ENCODE measurements at regions not wholly inside any gene's neighbourhood (a gene's known extent, or its start where the extent isn't known, plus 50 kb on each side); places are given as distances from the start of the nearest gene placed in this dataset.

DNA sequence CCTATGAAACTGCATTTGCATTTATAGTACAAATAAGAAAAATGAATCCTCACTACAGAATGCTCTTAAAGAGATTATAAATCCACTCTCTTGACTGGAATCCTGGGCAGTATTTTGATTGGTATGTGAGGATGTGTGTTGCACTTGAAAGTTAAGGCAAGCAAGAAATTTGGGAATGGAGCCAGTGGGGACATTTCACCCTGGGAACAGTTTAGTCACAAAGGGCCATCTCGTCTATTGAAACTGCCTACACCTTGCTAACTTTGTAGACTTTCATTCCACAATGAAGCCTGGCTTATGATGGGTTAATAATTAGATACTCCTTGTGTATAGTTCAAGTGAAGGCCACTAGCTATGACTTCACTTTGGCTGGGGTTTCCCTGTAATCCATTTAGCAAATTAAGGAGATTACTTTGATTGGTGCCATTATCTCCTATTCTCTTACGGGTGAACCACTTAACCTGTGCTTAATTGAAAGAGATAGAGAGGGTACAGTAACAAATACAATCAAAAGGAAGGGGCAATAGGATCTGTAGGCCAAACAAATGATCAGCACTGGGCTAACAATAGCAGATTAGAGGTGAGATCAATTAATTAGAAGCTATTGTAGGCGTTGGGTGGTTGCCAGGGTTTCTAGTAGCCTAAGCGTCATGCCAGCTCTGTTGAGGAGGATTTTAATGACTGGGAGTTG lies 146.9 kb upstream of the RARB start:
- DNase-seq (ENCODE audit: low spot score) (no peak), FAIRE-seq (no peak)

DNA sequence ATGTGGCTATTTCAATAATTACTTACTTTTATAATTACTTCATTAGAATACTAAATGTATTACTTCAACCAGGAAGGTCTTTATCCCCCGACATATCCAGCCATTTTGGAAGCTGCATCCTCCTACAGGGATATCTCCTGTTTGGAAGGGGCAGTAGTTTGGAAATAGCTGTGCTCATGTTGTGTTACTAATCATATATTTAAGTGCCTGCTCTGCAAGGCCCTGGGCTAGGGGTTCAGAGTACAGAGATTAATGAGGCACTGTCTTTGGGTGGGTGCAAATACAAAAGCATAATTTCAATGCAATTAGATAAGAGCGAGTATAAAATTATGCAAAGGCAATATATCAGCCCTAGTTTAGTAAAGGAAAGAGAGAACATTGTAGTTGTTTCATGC lies 146.3 kb upstream of the RARB start:
- DNase-seq (ENCODE audit: low spot score) (no peak), FAIRE-seq (no peak)

DNA sequence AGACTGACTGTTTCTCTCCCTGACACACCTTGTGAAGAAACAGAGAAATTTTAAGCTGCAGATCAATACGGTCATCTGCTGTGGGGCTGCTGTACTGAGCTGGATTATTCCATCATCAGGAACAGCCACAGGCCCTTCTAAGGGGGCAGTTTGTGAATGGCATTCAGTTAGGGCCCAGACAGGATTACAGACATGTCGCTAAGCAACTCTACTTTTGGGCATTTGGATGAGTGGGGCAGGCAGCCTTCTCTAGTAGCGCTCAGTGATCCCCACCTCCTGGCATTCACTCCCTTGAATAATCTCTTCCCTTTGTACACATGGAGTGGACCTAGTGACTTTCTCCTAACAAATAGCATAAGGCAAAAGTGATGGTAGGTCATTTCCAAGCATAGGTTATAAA lies 144.4 kb upstream of the RARB start:
- no peak for DNase-seq (ENCODE audit: low spot score)
- FAIRE-seq: no peak

DNA sequence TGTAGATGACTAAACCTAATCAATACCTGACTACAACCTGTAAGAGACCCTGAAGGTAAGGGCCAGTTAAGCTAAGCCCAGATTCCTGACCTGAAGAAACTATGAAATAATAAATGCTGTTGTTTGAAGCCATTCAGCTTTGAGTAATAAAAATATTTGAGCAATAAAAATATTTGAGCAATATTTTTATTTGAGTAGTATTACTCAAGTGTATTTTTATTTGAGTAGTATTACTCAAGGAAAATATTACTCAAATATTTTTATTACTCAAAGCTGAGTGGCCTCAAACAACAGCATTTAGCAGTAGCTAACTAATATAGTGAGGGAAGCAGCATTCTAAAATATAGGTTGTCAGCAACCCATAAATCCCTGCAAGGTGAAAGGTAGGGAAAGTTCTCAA lies 143.8 kb upstream of the RARB start:
- DNase-seq (ENCODE audit: low spot score) (no peak), FAIRE-seq (no peak)

DNA sequence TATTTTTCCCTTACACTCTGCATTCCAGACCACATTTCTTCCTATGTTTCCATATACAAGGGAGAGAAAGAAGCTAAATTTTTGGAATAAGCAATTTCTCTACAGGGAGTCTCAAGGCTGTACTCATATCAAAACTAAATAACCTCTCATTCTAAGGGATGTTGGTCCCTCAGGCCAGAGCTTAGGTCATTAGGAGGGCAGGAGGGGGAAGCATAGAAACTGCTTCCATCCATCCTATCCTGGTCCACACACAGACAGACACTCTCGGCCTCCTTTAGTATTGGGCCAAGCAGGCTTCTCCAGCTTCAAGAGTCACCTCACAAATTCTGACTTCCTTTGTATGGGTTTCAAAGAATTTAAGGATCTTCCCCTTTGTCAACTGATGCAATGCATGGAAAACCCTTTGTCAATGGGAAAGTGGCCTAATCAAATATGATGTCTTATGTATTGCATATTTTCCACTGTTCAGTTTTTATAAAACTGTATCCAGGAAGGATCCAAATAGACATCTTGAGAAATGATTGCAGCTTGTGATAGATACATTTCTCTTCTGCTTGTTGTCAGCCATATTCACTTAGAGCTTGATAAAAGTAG lies 140.7 kb upstream of the RARB start:
- FAIRE-seq (no peak), DNase-seq (ENCODE audit: low spot score) (no peak)

DNA sequence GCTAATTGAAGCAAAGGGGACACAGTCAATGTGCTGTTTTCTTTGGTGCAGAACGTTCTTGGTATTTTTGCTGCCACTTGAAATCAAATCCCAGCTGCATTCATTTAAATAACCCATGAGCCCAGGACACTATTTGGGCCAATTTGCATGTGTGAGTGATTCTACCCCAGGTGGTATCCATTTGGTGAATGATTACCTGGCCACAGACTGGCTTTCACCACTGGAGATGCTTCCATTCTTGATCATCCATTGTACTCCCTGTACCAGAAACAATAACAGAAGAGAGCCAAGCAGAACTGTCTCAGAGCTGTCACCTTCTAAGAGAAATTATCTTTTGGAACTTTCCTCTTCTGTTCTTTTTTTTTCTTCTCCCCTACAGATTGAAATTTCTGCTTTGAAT lies 139.7 kb upstream of the RARB start:
- FAIRE-seq (no peak), DNase-seq (ENCODE audit: low spot score) (no peak)

DNA sequence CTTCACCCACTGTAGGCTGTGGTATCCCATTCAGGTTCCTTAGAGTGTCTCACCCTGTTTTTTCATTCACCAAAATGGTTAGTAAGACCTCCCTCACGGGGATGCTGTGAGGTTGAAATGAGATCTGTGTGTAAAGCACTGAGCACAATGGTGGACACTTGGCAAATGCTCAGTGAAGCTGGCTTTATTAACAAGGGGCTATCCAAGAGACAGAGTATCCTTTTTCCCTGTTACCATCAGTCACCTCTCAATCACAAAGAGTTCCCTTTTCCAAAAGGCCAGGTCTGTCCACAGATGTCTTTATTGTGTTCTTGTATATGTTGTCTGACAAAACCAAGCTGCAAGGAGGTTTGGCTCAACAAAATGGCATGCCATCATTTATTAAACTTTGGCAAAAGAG lies 138.9 kb upstream of the RARB start:
- DNase-seq (ENCODE audit: low spot score): no peak
- FAIRE-seq: no peak

DNA sequence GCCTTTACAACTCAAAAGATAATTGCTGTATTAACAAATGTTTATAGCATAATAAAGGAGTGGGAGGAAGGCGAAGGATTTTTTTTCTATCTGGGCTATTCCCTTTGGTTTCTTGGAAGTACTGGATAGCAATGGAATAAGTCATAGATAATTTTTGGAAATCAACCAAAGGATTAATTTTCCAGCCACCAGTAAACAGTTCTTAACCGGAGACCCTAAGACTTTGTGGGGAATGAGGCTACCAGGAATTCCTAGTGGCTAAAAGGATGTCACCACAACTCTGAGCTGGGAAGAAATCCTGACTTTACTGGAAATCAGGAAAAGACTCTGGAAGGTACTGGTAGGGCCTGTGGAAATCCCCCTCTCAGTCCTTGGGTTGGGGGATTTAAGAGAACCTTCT lies 138.4 kb upstream of the RARB start:
- FAIRE-seq: no peak
- DNase-seq (ENCODE audit: low spot score): no peak

DNA sequence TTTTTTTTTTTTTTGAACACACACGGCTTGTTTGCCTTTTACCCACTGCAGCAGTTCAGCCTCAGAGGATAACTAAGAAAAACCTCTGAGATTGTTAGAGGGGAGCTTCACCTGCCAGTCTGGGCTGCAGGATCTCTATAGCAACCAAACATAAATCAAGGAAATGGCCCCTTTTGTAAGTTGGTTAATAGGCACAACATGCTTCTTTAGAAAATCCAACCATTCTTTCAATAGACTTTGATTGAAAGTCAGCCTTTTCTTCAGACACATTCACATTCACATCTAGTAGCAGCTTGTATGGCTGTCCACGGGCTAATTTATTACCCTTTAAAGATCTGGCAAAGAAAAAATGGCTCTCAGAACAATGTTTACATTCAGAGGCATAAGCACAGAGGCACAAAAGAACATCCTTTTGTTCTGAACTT lies 136.6 kb upstream of the RARB start:
- FAIRE-seq (no peak), DNase-seq (ENCODE audit: low spot score) (no peak)

DNA sequence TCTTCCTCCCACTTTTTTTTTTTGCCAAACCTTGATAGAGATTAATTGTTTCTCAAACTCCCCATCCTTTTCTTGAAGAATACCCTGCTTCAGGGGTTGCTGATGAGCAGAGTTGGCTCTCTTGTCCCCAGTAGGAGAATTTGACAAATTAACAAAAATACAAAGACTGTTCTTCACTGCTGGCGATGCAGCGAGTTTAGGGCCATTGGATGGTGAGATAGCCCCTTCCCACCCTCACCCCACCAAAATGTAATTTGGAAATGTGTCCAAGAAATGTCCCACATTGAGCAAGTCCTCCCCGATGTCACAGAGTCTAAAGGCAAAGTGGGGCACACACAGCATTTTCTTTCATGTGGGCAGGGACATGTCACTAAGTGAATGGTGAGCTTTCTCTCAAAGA lies 136.0 kb upstream of the RARB start:
- no peak for FAIRE-seq
- DNase-seq (ENCODE audit: low spot score): no peak

DNA sequence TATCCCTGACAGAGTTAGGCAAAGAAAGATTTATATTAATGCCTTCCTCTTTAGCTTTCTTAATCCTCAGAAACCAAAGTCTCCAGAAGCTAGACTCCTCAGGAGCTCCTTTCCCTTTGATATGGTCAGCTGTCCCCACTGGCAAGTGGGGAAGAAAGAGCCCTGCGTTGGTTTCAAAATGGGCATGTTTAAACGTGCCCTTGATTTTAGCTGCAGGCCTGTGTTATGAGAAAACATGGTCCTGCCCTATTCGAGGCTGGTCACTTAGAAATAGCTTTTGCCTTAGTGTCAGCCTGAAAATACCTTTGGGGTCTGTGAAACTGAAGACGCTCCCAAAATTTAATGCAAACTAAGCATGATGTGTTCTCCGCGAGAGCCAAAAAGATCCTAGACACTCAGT lies 135.5 kb upstream of the RARB start:
- FAIRE-seq: no peak
- no peak for DNase-seq (ENCODE audit: low spot score)

DNA sequence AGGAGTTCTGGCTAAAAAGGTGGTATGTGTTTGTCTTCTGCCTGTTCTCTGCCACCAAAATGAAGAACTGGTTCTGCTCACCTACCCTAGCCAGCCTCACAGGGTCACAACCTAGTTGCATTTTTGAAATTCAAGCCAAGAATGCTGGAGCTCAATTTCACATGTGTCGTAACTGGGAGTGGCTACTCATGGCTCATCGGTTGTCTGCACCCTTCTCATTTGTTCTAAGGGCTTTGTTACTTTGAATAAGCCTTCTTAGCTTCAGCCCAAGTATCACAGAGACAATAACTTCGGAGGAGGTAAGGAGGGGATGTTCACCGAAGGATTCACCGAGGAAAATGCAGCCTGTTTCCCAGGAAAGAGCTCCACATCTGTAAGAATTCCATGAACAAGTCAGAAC lies 134.3 kb upstream of the RARB start:
- DNase-seq (ENCODE audit: low spot score): no peak
- FAIRE-seq: no peak

DNA sequence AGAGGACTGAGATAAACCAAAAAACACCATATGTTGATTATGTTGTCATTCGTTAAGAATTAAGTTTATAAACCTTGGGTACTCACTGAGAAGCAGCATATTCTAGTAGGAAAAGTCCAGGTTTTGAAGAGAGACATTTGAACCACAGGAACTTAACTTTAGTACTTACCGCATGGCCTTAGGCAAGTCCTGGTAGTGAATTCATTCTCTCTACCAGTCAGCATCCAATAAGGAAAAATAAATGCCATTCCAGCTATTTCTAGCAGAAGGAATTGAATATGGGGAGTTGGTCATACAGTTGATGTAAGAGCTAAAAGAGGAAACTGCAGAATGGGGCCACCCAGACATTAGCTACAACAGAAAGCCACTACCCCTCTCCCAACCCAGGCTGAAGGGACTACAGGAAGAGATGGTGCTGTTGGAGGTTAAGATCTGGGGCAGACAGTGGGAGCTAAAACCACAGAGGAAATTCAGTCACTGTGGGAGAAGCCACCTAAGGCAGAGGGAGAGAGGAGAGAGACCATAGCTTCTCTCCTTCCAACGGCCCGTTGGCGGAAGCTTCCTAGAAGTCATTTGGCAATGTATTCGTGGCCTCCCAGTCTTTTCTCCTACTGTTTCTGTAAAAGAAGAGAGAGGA lies 133.8 kb upstream of the RARB start:
- DNase-seq (ENCODE audit: low spot score) (no peak), FAIRE-seq (no peak)

DNA sequence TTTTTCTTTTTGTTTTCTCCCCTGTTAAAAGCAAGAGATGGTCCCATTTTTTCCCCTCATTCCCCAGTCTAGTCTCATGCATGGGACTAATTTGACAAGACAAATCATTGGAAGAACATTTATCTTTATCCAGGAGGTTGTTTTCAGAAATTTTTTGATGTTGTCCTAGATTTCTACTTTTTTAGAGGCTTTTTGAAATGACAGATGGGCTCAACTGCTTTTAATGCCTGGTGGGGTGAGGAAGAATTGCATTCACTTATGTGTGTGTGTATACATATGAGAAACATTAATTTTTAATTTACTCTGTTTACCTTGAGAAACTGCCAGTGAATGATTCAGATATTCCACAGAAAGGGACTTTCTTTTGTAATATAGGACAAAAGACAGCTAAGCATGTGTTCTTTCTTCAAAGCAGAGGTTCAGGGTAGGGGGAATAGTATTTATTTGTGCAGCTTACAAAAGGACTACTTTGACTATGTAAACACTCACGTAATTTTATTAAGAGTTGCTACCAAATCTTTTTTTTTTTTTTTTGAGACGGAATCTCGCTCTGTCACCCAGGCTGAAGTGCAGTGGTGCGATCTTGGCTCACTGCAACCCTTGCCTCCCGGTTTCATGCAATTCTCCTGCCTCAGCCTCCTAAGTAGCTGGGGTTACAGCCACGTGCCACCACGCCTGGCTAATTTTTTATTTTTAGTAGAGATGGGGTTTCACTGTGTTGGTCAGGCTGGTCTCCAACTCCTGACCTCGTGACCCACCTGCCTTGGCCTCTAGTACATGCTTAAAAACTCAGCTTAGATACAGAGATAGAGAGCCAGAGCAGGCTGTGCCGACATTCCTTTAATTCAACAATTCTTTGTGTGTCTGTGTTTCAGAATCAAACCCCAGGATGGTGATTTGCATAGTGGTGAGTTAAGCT lies 130.1 kb upstream of the RARB start:
- FAIRE-seq (no peak), DNase-seq (ENCODE audit: low spot score) (no peak)

DNA sequence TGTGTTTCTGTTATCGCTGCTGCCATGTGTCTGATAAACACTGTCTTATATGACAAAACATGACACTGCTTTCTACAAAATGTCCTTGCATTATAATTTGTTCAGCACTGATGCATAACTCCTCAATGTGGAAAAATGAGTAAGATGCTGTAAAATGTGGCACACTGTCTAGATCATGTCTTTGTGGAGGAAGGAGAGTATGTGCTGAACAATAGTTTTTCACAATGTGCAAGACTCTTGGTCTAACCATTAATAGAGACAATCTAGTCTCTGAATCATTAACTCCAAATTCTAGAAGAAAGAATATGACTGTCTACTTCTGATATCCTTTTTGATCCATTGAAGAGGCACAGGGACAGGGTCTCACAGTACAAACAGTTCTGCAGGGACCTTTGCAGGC lies 127.9 kb upstream of the RARB start:
- FAIRE-seq: no peak
- no peak for DNase-seq (ENCODE audit: low spot score)

DNA sequence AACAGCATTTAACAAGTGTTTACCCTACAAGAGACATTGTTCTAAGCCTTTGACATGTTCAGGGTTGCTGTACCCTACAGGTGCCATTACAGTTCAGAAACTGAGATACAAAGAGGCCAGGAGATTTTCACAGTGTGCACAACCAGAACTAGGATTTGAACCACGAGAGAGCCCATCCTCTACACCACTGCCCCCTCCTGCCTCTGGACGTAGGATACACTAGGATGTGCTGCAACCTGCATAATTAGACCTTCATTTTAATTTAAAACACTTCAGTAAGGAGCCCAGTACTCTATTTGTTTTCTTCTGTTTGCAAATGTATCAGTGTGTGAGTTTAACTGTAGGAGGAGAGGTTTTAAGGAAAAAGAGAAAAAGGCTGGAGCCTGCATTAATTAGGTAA lies 123.1 kb upstream of the RARB start:
- FAIRE-seq (no peak), DNase-seq (ENCODE audit: low spot score) (no peak)

DNA sequence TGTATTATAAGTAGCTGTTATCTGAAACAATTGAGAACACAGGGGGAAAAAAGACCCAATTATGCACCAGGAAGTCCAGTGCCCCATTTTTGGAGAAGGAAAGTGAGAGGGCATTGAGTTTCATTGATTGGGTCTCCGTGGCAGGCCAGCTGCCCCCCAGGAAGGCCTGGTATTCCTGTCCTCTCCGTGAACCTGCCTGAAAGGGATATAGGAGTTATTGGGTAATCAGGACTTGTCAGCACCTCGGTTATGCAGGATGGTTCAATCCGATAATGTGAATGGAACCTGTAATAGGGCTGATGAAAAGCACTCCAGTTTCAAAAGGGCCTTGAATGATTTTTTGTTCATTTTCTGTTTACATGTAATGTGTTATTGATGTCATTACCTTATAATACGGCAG lies 122.0 kb upstream of the RARB start:
- no peak for DNase-seq (ENCODE audit: low spot score)
- no peak for FAIRE-seq

DNA sequence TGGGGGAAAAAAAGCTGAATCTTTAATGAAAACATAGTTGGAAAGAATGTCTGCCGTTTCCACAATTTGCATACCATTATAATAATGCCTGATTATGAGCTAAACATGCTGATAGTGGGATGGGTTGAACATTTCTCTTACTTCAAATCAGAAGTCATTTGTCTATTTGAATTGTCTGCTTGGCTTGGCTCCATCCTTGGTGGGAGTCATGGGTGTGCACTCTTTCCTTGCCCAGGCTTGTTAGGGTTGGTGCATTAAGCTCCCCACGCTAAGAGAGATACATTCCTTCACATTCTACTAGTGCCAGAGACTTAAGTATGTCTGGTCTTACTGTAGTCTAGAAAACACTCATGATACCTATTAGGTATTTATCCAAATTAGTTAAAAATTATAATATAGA lies 121.4 kb upstream of the RARB start:
- no peak for DNase-seq (ENCODE audit: low spot score)
- no peak for FAIRE-seq

DNA sequence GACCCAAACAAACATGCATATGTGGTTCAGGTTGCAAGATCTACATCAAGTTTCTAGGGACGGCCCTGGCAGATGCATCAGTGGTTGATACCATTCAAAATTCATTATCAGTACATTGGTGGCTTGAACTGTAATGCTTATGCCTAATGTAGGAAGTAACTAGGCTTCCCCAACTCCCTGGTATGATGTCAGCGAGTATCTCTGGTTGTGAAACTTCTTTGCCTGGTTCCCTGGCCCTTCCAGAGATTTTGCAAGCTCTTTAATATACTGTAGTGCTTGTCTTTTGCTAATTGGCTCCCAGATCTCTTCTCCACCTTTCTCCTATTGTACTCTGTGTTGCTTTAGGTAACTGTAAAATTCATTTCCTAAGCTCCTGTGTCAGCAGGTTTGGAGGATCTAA lies 114.8 kb upstream of the RARB start:
- no peak for DNase-seq (ENCODE audit: low spot score)
- FAIRE-seq: no peak

DNA sequence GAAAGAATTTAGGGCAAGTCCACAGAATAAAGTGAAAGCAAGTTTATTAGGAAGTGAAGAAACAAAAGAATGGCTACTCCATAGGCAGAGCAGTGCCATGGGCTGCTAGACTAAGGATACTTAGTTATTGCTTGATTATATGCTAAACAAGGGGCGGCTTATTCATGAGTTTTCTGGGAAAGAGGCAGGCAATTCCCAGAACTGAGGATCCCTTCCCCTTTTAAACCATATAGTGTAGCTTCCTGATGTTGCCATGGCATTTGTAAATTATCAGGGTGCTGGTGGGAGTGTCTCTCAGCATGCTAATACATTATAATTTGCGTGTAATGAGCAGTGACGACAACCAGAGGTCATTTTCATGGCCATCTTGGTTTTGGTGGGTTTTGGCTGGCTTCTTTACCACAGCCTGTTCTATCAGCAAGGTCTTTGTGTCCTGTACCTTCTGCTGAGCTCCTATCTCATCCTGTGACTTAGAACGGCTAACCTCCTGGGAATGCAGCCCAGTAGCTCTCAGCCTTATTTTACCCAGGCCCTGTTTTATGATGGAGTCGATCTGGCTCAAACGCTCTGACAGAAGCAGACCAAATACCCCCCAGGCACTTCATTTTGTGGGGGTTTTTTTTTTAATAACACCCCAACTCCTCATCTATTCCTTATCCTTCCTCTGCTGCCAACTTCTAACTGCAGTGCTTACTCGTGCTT lies 103.0 kb upstream of the RARB start:
- no peak for FAIRE-seq
- DNase-seq (ENCODE audit: low spot score): no peak

DNA sequence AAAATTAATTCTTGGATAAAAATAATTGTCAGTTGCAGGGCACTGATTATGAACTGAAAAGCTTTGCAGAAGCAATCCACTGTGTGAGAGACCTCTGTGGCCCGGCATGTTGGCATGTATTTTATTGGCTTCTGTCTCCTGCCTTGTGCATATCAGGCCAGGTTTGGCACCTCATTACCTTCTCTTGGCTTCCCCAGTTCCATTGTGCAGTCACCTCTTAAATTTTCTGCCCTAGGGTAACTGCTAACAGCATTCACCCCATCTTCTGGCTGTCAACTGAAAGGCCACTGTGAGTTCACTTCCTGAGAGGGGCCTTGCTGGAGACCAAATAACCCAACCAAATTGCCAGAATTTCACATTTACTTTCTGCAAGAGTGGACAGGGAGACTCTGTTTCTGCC lies 92.7 kb upstream of the RARB start:
- DNase-seq (ENCODE audit: low spot score) (no peak), FAIRE-seq (no peak)

Data from urothelium cell line (cell line).